ENCODE measurements at regions not wholly inside any gene's neighbourhood (a gene's known extent, or its start where the extent isn't known, plus 50 kb on each side); places are given as distances from the start of the nearest gene placed in this dataset.

- TF ChIP-seq RXRA (IDR thresholded peaks at IDR 0.05): no peak
- no peak for TF ChIP-seq JUND (IDR thresholded peaks at IDR 0.05)
- TF ChIP-seq NR2F2 (IDR thresholded peaks at IDR 0.05): no peak
- no peak for TF ChIP-seq RAD21 (IDR thresholded peaks at IDR 0.05)
- TF ChIP-seq, protein P1, sequence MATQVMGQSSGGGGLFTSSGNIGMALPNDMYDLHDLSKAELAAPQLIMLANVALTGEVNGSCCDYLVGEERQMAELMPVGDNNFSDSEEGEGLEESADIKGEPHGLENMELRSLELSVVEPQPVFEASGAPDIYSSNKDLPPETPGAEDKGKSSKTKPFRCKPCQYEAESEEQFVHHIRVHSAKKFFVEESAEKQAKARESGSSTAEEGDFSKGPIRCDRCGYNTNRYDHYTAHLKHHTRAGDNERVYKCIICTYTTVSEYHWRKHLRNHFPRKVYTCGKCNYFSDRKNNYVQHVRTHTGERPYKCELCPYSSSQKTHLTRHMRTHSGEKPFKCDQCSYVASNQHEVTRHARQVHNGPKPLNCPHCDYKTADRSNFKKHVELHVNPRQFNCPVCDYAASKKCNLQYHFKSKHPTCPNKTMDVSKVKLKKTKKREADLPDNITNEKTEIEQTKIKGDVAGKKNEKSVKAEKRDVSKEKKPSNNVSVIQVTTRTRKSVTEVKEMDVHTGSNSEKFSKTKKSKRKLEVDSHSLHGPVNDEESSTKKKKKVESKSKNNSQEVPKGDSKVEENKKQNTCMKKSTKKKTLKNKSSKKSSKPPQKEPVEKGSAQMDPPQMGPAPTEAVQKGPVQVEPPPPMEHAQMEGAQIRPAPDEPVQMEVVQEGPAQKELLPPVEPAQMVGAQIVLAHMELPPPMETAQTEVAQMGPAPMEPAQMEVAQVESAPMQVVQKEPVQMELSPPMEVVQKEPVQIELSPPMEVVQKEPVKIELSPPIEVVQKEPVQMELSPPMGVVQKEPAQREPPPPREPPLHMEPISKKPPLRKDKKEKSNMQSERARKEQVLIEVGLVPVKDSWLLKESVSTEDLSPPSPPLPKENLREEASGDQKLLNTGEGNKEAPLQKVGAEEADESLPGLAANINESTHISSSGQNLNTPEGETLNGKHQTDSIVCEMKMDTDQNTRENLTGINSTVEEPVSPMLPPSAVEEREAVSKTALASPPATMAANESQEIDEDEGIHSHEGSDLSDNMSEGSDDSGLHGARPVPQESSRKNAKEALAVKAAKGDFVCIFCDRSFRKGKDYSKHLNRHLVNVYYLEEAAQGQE (IDR thresholded peaks at IDR 0.05): no peak
- TF ChIP-seq FOXA1 (IDR thresholded peaks at IDR 0.05): no peak
- TF ChIP-seq CTCF (IDR thresholded peaks at IDR 0.05; ENCODE audit: low read depth, low read length, missing input control): no peak
- no peak for TF ChIP-seq GABPA (IDR thresholded peaks at IDR 0.05 in 1 of 2, conservative IDR thresholded peaks at IDR 0.05 in 1 of 2)
- TF ChIP-seq FOXA2 (IDR thresholded peaks at IDR 0.05): no peak
- TF ChIP-seq HNF4A (conservative IDR thresholded peaks at IDR 0.05): no peak
- TF ChIP-seq YY1 (IDR thresholded peaks at IDR 0.05): no peak
- TF ChIP-seq EGR1 (IDR thresholded peaks at IDR 0.05; ENCODE audit: low read depth in 2 of 2): no peak
- TF ChIP-seq SP1 (IDR thresholded peaks at IDR 0.05): no peak
- no peak for TF ChIP-seq HNF4G (IDR thresholded peaks at IDR 0.05)
- TF ChIP-seq, protein P2, sequence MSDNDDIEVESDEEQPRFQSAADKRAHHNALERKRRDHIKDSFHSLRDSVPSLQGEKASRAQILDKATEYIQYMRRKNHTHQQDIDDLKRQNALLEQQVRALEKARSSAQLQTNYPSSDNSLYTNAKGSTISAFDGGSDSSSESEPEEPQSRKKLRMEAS (IDR thresholded peaks at IDR 0.05): no peak
- no peak for TF ChIP-seq TAF1 (conservative IDR thresholded peaks at IDR 0.05)
- TF ChIP-seq, protein P3, sequence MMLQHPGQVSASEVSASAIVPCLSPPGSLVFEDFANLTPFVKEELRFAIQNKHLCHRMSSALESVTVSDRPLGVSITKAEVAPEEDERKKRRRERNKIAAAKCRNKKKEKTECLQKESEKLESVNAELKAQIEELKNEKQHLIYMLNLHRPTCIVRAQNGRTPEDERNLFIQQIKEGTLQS (IDR thresholded peaks at IDR 0.05): no peak
- no peaks in the 10 kb centered on the region for H3K27me3 ChIP-seq (ENCODE audit: control insufficient read depth in 4 of 4, insufficient read depth in 4 of 4, low read length in 3 of 4)
- no peak overlapping the region for H3K27ac ChIP-seq (ENCODE audit: low read depth in 1 of 2, low read length in 2 of 2)
Measured at GRCh38 chr9:1956958-1957357, 58.2 kb upstream of the SMARCA2 start.

GRCh38 chr9:1957856-1958255 is 57.3 kb upstream of the SMARCA2 start:
- no peaks in the 10 kb centered on the region for H3K36me3 ChIP-seq (ENCODE audit: control insufficient read depth in 4 of 4, insufficient read depth in 3 of 4, low read depth in 1 of 4, low read length in 3 of 4)
- H3K4me1 ChIP-seq (ENCODE audit: control insufficient read depth in 4 of 4, insufficient read depth in 4 of 4, low read length in 3 of 4): no peaks in the 10 kb centered on the region
- H3K4me3 ChIP-seq (ENCODE audit: low read depth in 1 of 3, low read length in 3 of 3): no peak overlapping the region
- no peaks in the 10 kb centered on the region for H3K9me3 ChIP-seq (ENCODE audit: control insufficient read depth in 4 of 4, low read length in 3 of 4)
- TF ChIP-seq NR2F2 (IDR thresholded peaks at IDR 0.05) (no peak), RAD21 (IDR thresholded peaks at IDR 0.05) (no peak), EGR1 (IDR thresholded peaks at IDR 0.05; ENCODE audit: low read depth in 2 of 2) (no peak), HNF4G (IDR thresholded peaks at IDR 0.05) (no peak), GABPA (IDR thresholded peaks at IDR 0.05 in 1 of 2, conservative IDR thresholded peaks at IDR 0.05 in 1 of 2) (no peak), FOXA1 (IDR thresholded peaks at IDR 0.05) (no peak), FOXA2 (IDR thresholded peaks at IDR 0.05) (no peak), ZBTB33 (IDR thresholded peaks at IDR 0.05) (no peak)
- TF ChIP-seq, protein P2 (IDR thresholded peaks at IDR 0.05): no peak
- TF ChIP-seq, protein P3 (IDR thresholded peaks at IDR 0.05): no peak
- 98% methylated on average over 2 of the region's 2 CpGs for WGBS
- no peak overlapping the region for H3K9ac ChIP-seq (ENCODE audit: low read depth in 1 of 2, low read length in 2 of 2)
- no peaks in the 10 kb centered on the region for H3K27me3 ChIP-seq (ENCODE audit: control insufficient read depth in 4 of 4, insufficient read depth in 4 of 4, low read length in 3 of 4)
- no peak overlapping the region for H3K27ac ChIP-seq (ENCODE audit: low read depth in 1 of 2, low read length in 2 of 2)
- no peak for DNase-seq (ENCODE audit: low spot score)

More at GRCh38 chr9:1956958-1957357, 58.2 kb upstream of the SMARCA2 start:
- no peaks in the 10 kb centered on the region for H3K36me3 ChIP-seq (ENCODE audit: control insufficient read depth in 4 of 4, insufficient read depth in 3 of 4, low read depth in 1 of 4, low read length in 3 of 4)
- no peaks in the 10 kb centered on the region for H3K9me3 ChIP-seq (ENCODE audit: control insufficient read depth in 4 of 4, low read length in 3 of 4)
- H3K4me1 ChIP-seq (ENCODE audit: control insufficient read depth in 4 of 4, insufficient read depth in 4 of 4, low read length in 3 of 4): no peaks in the 10 kb centered on the region
- WGBS: 58% methylated on average over 1 of the region's 1 CpG
- H3K4me3 ChIP-seq (ENCODE audit: low read depth in 1 of 3, low read length in 3 of 3): no peak overlapping the region
- no peak overlapping the region for H3K9ac ChIP-seq (ENCODE audit: low read depth in 1 of 2, low read length in 2 of 2)
- DNase-seq (ENCODE audit: low spot score): no peak

Data from liver (tissue), 8 donors.